Uterus (tissue), 2 donors: ENCODE measurements at regions not wholly inside any gene's neighbourhood (a gene's known extent, or its start where the extent isn't known, plus 50 kb on each side); places are given as distances from the start of the nearest gene placed in this dataset.

Experiments
- CTCF ChIP-seq, 4 experiments: fragments of 200-600 bp in 2 of 4; fragments of 450-650 bp in 2 of 4; sonication (generic) in 2 of 4; IDR thresholded peaks; one replicate each; pipeline ENCODE4 v1.5.1; 2016 to 2019; ENCODE audit warnings: antibody characterized with exemption in 4 of 4, mild to moderate bottlenecking in 2 of 4, moderate library complexity in 1 of 4
- POLR2A ChIP-seq, 2 donors: fragments of 450-650 bp; IDR thresholded peaks; one replicate each; pipeline ENCODE4 v1.6.1; 2016; ENCODE audit warnings: antibody characterized with exemption in 2 of 2, mild to moderate bottlenecking in 1 of 2, moderate library complexity in 1 of 2

- no peak for TF ChIP-seq CTCF (IDR thresholded peaks at IDR 0.05)
- no peak for TF ChIP-seq POLR2A (IDR thresholded peaks at IDR 0.05)
Observed at GRCh38 chr18:44370861-44371260, 309.8 kb upstream of the SETBP1 start.
